Naive thymus-derived CD4-positive, alpha-beta T cell (primary cell): ENCODE measurements at regions not wholly inside any gene's neighbourhood (a gene's known extent, or its start where the extent isn't known, plus 50 kb on each side); places are given as distances from the start of the nearest gene placed in this dataset.
A peak's percentile ranks its signal among the peaks of the same experiment; 100 is the strongest.

ENCODE experiments used
- ATAC-seq: fragments of 150-1000 bp; cut with Tn5 transposase; 2 replicates; pipeline ENCODE4 v1.10.0; 2021; ENCODE audit warnings: mild to moderate bottlenecking, moderate library complexity
- CTCF ChIA-PET: fragments of 350-600 bp; sonication (Branson Sonifier 250); formaldehyde crosslinking; loops from one replicate; lab custom pipeline; 2021; ENCODE audit warnings: antibody characterized with exemption; lab: Charles Lee
- POLR2A ChIA-PET: fragments of 350-600 bp; sonication (Branson Sonifier 250); formaldehyde crosslinking; loops from one replicate; lab custom pipeline; 2021; ENCODE audit warnings: antibody characterized with exemption, inconsistent platforms; lab: Charles Lee
- DNase-seq, 9 donors: peaks; one replicate each; pipeline versions ENCODE4 v3.0.0 to v3.0.0-alpha.2; 2020 to 2022; ENCODE audit warnings: mixed read lengths in 1 of 9
- H3K27ac ChIP-seq: one replicate; pipeline ENCODE4 v1.7.0; 2013; ENCODE audit warnings: mild to moderate bottlenecking, low read depth, low read length, moderate library complexity
- H3K27me3 ChIP-seq, 2 donors: one replicate each; pipeline ENCODE4 v1.7.0; 2013; ENCODE audit warnings: low read length in 2 of 2, mild to moderate bottlenecking in 2 of 2, moderate library complexity in 2 of 2; ENCODE audit not compliant: control insufficient read depth in 2 of 2, insufficient read depth in 2 of 2
- H3K36me3 ChIP-seq, 3 experiments: 1 replicate in 2 of 3; 2 replicates in 1 of 3; pipeline ENCODE4 v1.7.0; 2013; ENCODE audit warnings: low read length in 3 of 3, mild to moderate bottlenecking in 3 of 3, moderate library complexity in 1 of 3; ENCODE audit not compliant: insufficient read depth in 3 of 3, control insufficient read depth in 2 of 3
- H3K4me1 ChIP-seq, 2 donors: one replicate each; pipeline ENCODE4 v1.7.0; 2013; ENCODE audit warnings: low read length in 2 of 2, mild to moderate bottlenecking in 2 of 2, moderate library complexity in 1 of 2; ENCODE audit not compliant: control insufficient read depth in 2 of 2, insufficient read depth in 2 of 2
- H3K4me3 ChIP-seq: 2 replicates; pipeline ENCODE4 v1.7.0; 2013; ENCODE audit warnings: mild to moderate bottlenecking, low read length
- H3K9me3 ChIP-seq, 3 experiments: 1 replicate in 2 of 3; 2 replicates in 1 of 3; pipeline ENCODE4 v1.7.0; 2013; ENCODE audit warnings: low read length in 3 of 3; ENCODE audit not compliant: control insufficient read depth in 2 of 3
- H3K27ac Mint-ChIP-seq, 9 donors: one replicate each; pipeline ENCODE4 v1.8.0; 2020 to 2022; ENCODE audit warnings: mixed read lengths in 9 of 9, mild to moderate bottlenecking in 8 of 9, moderate library complexity in 5 of 9, inconsistent platforms in 2 of 9
- H3K27me3 Mint-ChIP-seq, 5 donors: one replicate each; pipeline ENCODE4 v1.8.0; 2021 to 2022; ENCODE audit warnings: mixed read lengths in 5 of 5, mild to moderate bottlenecking in 1 of 5
- H3K36me3 Mint-ChIP-seq, 5 donors: one replicate each; pipeline ENCODE4 v1.8.0; 2020 to 2022; ENCODE audit warnings: mixed read lengths in 5 of 5, mild to moderate bottlenecking in 3 of 5, inconsistent platforms in 1 of 5
- H3K4me1 Mint-ChIP-seq, 7 donors: one replicate each; pipeline ENCODE4 v1.8.0; 2020 to 2022; ENCODE audit warnings: mixed read lengths in 7 of 7, mild to moderate bottlenecking in 3 of 7, inconsistent platforms in 1 of 7
- H3K4me3 Mint-ChIP-seq, 10 donors: one replicate each; pipeline ENCODE4 v1.8.0; 2020 to 2022; ENCODE audit warnings: mild to moderate bottlenecking in 10 of 10, mixed read lengths in 10 of 10, moderate library complexity in 6 of 10, inconsistent platforms in 2 of 10
- H3K9me3 Mint-ChIP-seq, 11 donors: one replicate each; pipeline ENCODE4 v1.8.0; 2020 to 2022; ENCODE audit warnings: mixed read lengths in 11 of 11, mild to moderate bottlenecking in 4 of 11, inconsistent platforms in 1 of 11, moderate library complexity in 1 of 11
- intact Hi-C, 2 donors: fragments of 100-400 bp; cut with micrococcal nuclease; formaldehyde crosslinking; loops; one replicate each; pipeline ENCODE4 v1.15.1; 2023

- intact Hi-C loops, result no loop called here
- Histone ChIP-seq H3K27ac (no peak overlapping the region), H3K27me3 (no peaks in the 10 kb centered on the region), H3K36me3 (no peaks in the 10 kb centered on the region), H3K4me3 (no peak overlapping the region), H3K4me1 (peaks cover 5 to 6% of the 10 kb centered on the region in 2 donors), H3K9me3 (no peaks in the 10 kb centered on the region)
- DNase-seq (no peak), ATAC-seq (no peak)
- Mint-ChIP-seq H3K27ac (no peak overlapping the region), H3K27me3 (no peaks in the 10 kb centered on the region), H3K9me3 (no peaks in the 10 kb centered on the region), H3K36me3 (no peaks in the 10 kb centered on the region), H3K4me1 (peaks cover 8 to 37% (median 16%) of the 10 kb centered on the region in 7 donors), H3K4me3 (no peak overlapping the region)
- POLR2A ChIA-PET, result interaction anchor here (0.6 kb wide), 1 partner anchor 18 kb away, joined by 3 read pairs; no protein-coding TSS in a partner anchor
- CTCF ChIA-PET, result interaction anchor here (0.5 to 1.4 kb wide), 3 partner anchors 46 to 68 kb away, joined by 3 to 5 read pairs (median 4); no protein-coding TSS in a partner anchor
These were observed 72.6 kb upstream of the PIM1 start for GRCh38 chr6:37097335-37097734.

GRCh38 chr6:37099442-37099841, 70.5 kb upstream of the PIM1 start:
- H3K4me3 Mint-ChIP-seq, result no peak overlapping the region
- Histone ChIP-seq H3K9me3 (no peaks in the 10 kb centered on the region), H3K36me3 (no peaks in the 10 kb centered on the region), H3K27ac (no peak overlapping the region), H3K4me3 (no peak overlapping the region), H3K4me1 (peaks cover 14 to 19% of the 10 kb centered on the region in 2 donors), H3K27me3 (no peaks in the 10 kb centered on the region)
- ATAC-seq (peak; percentile 18), DNase-seq (no peak)
- no peaks in the 10 kb centered on the region for H3K27me3 Mint-ChIP-seq
- no peaks in the 10 kb centered on the region for H3K36me3 Mint-ChIP-seq
- intact Hi-C loops, result no loop called here
- ChIA-PET CTCF (interaction anchor here (0.5 to 0.6 kb wide), 2 partner anchors 10 to 796 kb away, joined by 3 read pairs; no protein-coding TSS in a partner anchor), POLR2A (interaction anchor here (1.2 kb wide), 1 partner anchor 10 kb away, joined by 3 read pairs; no protein-coding TSS in a partner anchor)
- H3K9me3 Mint-ChIP-seq, result no peaks in the 10 kb centered on the region
- peaks cover 15 to 43% (median 23%) of the 10 kb centered on the region in 7 donors for H3K4me1 Mint-ChIP-seq
- H3K27ac Mint-ChIP-seq, result no peak overlapping the region

GRCh38 chr6:37100745-37101144, 69.2 kb upstream of the PIM1 start:
- no peak overlapping the region for H3K4me3 ChIP-seq
- ChIA-PET POLR2A (no interaction called here), CTCF (no interaction called here)
- no peak overlapping the region for H3K4me3 Mint-ChIP-seq
- H3K27me3 ChIP-seq, result no peaks in the 10 kb centered on the region
- H3K9me3 Mint-ChIP-seq, result no peaks in the 10 kb centered on the region
- peaks cover 14 to 19% of the 10 kb centered on the region in 2 donors for H3K4me1 ChIP-seq
- H3K27ac ChIP-seq, result no peak overlapping the region
- no peaks in the 10 kb centered on the region for H3K27me3 Mint-ChIP-seq
- H3K4me1 Mint-ChIP-seq, result peaks cover 15 to 48% (median 26%) of the 10 kb centered on the region in 7 donors
- peak overlapping the region in 7 of 9 donors; percentile 15 to 87 (median 63) for H3K27ac Mint-ChIP-seq
- no peaks in the 10 kb centered on the region for H3K36me3 ChIP-seq
- no peak for DNase-seq
- intact Hi-C loops, result loop anchor here in 1 of 2 donors (5.0 kb wide), 1 partner anchor 83 kb away; no protein-coding TSS in a partner anchor
- no peak for ATAC-seq
- H3K36me3 Mint-ChIP-seq, result no peaks in the 10 kb centered on the region
- H3K9me3 ChIP-seq, result no peaks in the 10 kb centered on the region

GRCh38 chr6:37101991-37102298, 68.0 kb upstream of the PIM1 start:
- H3K36me3 ChIP-seq, result no peaks in the 10 kb centered on the region
- ChIA-PET CTCF (interaction anchor here (1.1 to 1.5 kb wide), 4 partner anchors 51 to 70 kb away, joined by 3 to 5 read pairs (median 4); no protein-coding TSS in a partner anchor), POLR2A (interaction anchor here (1.4 to 2.1 kb wide), 3 partner anchors 31 to 70 kb away, joined by 3 to 12 read pairs (median 9); partner anchors contain the start of gene PIM1)
- Mint-ChIP-seq H3K27me3 (no peaks in the 10 kb centered on the region), H3K36me3 (no peaks in the 10 kb centered on the region), H3K27ac (peak overlapping the region; percentile 19 to 92 (median 87)), H3K9me3 (no peaks in the 10 kb centered on the region), H3K4me3 (peak overlapping the region; percentile 20 to 85 (median 78)), H3K4me1 (peaks cover 16 to 50% (median 27%) of the 10 kb centered on the region in 7 donors)
- intact Hi-C loops, result loop anchor here (1.0 to 5.0 kb wide), 6 partner anchors 52 to 107 kb away; no protein-coding TSS in a partner anchor
- H3K27ac ChIP-seq, result peak overlapping the region; percentile 46
- ATAC-seq (no peak), DNase-seq (no peak)
- peak overlapping the region; percentile 47 for H3K4me3 ChIP-seq
- H3K27me3 ChIP-seq, result no peaks in the 10 kb centered on the region
- no peaks in the 10 kb centered on the region for H3K9me3 ChIP-seq
- peaks cover 14 to 19% of the 10 kb centered on the region in 2 donors for H3K4me1 ChIP-seq

GRCh38 chr6:37102299-37103168, 67.4 kb upstream of the PIM1 start:
- H3K4me1 Mint-ChIP-seq, result peaks cover 16 to 55% (median 32%) of the 10 kb centered on the region in 7 donors
- Histone ChIP-seq H3K27ac (peak overlapping the region; percentile 46), H3K4me3 (peak overlapping the region; percentile 47), H3K9me3 (no peaks in the 10 kb centered on the region), H3K4me1 (peaks cover 14 to 19% of the 10 kb centered on the region in 2 donors), H3K27me3 (no peaks in the 10 kb centered on the region), H3K36me3 (no peaks in the 10 kb centered on the region)
- ATAC-seq (peak; percentile 92), DNase-seq (peak; percentile 59 to 79 (median 75))
- peak overlapping the region; percentile 48 to 92 (median 87) for H3K27ac Mint-ChIP-seq
- POLR2A ChIA-PET, result interaction anchor here (1.4 to 2.1 kb wide), 3 partner anchors 32 to 69 kb away, joined by 3 to 12 read pairs (median 9); partner anchors contain the start of gene PIM1
- no peaks in the 10 kb centered on the region for H3K9me3 Mint-ChIP-seq
- intact Hi-C loops, result loop anchor here (1.0 to 5.0 kb wide), 6 partner anchors 52 to 106 kb away; no protein-coding TSS in a partner anchor
- H3K36me3 Mint-ChIP-seq, result no peaks in the 10 kb centered on the region
- CTCF ChIA-PET, result interaction anchor here (0.8 to 1.5 kb wide), 5 partner anchors 51 to 81 kb away, joined by 3 to 5 read pairs (median 3); no protein-coding TSS in a partner anchor
- H3K4me3 Mint-ChIP-seq, result peak overlapping the region; percentile 74 to 86 (median 80)
- no peaks in the 10 kb centered on the region for H3K27me3 Mint-ChIP-seq
